H1 (cell line): ENCODE measurements at regions not wholly inside any gene's neighbourhood (a gene's known extent, or its start where the extent isn't known, plus 50 kb on each side); places are given as distances from the start of the nearest gene placed in this dataset.

Experiments
- CBX8 ChIP-seq: fragments of 300-800, 300-1000 bp; sonication (generic); IDR thresholded peaks from 2 replicates; pipeline ENCODE4 v1.7.1; 2016; ENCODE audit warnings: low read depth, low read length, borderline replicate concordance
- CREB1 ChIP-seq: IDR thresholded peaks from 2 replicates; pipeline ENCODE4 v1.6.1; 2012; ENCODE audit warnings: inconsistent platforms
- TAF7 ChIP-seq: optimal IDR thresholded peaks from 2 replicates; pipeline ENCODE3; 2011; ENCODE audit warnings: low read depth, mild to moderate bottlenecking, inconsistent platforms, low read length, moderate library complexity, borderline replicate concordance

GRCh38 chr12:59080101-59080500, 159.8 kb upstream of the LRIG3 start (continued):
- no peak for TF ChIP-seq TAF7
- TF ChIP-seq CREB1, result no peak
- no peak for TF ChIP-seq CBX8
- TF ChIP-seq, all 59 proteins: peak for 0
